Panc1 (cell line): ENCODE measurements at regions not wholly inside any gene's neighbourhood (a gene's known extent, or its start where the extent isn't known, plus 50 kb on each side); places are given as distances from the start of the nearest gene placed in this dataset.

Source experiments
- ATAC-seq: fragments of 200-7000 bp; cut with Tn5 transposase; 2 replicates; pipeline ENCODE4 v1.9.1; 2020; ENCODE audit warnings: mild to moderate bottlenecking, moderate library complexity
- BruUV-seq: library from RNA; stranded (reverse); fragments of 400-500 nt; replicated peaks from 2 replicates; lab custom pipeline; 2021; lab: Mats Ljungman, UMichigan
- CTCF ChIA-PET: fragments of 300-600 bp; sonication (Branson Sonifier 250); formaldehyde crosslinking; loops from one replicate; lab custom pipeline; 2022; ENCODE audit warnings: antibody characterized with exemption; lab: Charles Lee
- POLR2A ChIA-PET: fragments of 300-600 bp; sonication (Branson Sonifier 250); formaldehyde crosslinking; loops from one replicate; lab custom pipeline; 2022; ENCODE audit warnings: antibody characterized with exemption; lab: Charles Lee
- DNase-seq: peaks from one replicate; pipeline ENCODE4 v3.0.0-alpha.2; 2010; ENCODE audit warnings: low read depth, low spot score
- H3K27ac ChIP-seq: 2 replicates; pipeline ENCODE4 v1.5.1; 2011; ENCODE audit warnings: mild to moderate bottlenecking, low read length, inconsistent platforms
- H3K27me3 ChIP-seq: fragments of 200-500 bp; sonication (Bioruptor generic); 2 replicates; pipeline ENCODE4 v1.6.0; 2014; ENCODE audit warnings: low read length, inconsistent platforms; ENCODE audit not compliant: control insufficient read depth, insufficient read depth
- H3K36me3 ChIP-seq: fragments of 200-500 bp; sonication (Bioruptor generic); 2 replicates; pipeline ENCODE4 v1.5.1; 2014; ENCODE audit warnings: inconsistent platforms, mild to moderate bottlenecking, low read length, moderate library complexity; ENCODE audit not compliant: control insufficient read depth, insufficient read depth
- H3K4me1 ChIP-seq: 2 replicates; pipeline ENCODE4 v1.5.1; 2011; ENCODE audit warnings: inconsistent platforms, mild to moderate bottlenecking, low read length, moderate library complexity; ENCODE audit not compliant: control insufficient read depth, insufficient read depth
- H3K4me3 ChIP-seq, 2 experiments: 2 replicates each; pipeline ENCODE4 v1.5.1; 2011 to 2012; ENCODE audit warnings: low read depth in 2 of 2, low read length in 2 of 2, mild to moderate bottlenecking in 2 of 2, inconsistent platforms in 1 of 2, moderate library complexity in 1 of 2
- H3K9me3 ChIP-seq: fragments of 200-500 bp; sonication (Bioruptor generic); 2 replicates; pipeline ENCODE4 v1.5.1; 2014; ENCODE audit warnings: low read depth, mild to moderate bottlenecking, inconsistent platforms, low read length, moderate library complexity; ENCODE audit not compliant: control insufficient read depth, insufficient read depth
- POLR2AphosphoS5 ChIP-seq: IDR thresholded peaks from 2 replicates; pipeline ENCODE4 v1.6.1; 2012; ENCODE audit warnings: mild to moderate bottlenecking, low read depth, low read length, moderate library complexity
- SIN3A ChIP-seq: IDR thresholded peaks from 2 replicates; pipeline ENCODE4 v1.6.1; 2012; ENCODE audit warnings: low read depth, mild to moderate bottlenecking, low read length, moderate library complexity, borderline replicate concordance; ENCODE audit not compliant: insufficient read depth
- TCF7L2 ChIP-seq: IDR thresholded peaks from 2 replicates; pipeline ENCODE4 v1.6.1; 2011; ENCODE audit warnings: mild to moderate bottlenecking, low read depth, low read length, inconsistent platforms
- in situ Hi-C: cut with HindIII; loops from 2 replicates; pipeline ENCODE4 v1.10.0; 2016; ENCODE audit warnings: low sequenced_read_pairs, low pct_unique_long_range_greater_than_20kb
- intact Hi-C: fragments of 100-400 bp; cut with micrococcal nuclease; formaldehyde crosslinking; loops from one replicate; pipeline ENCODE4 v1.10.0; 2022; ENCODE audit not compliant: unreplicated experiment
- TF ChIP-seq, protein P1 (sequence below): fragments of 450-650 bp; IDR thresholded peaks from 2 replicates; pipeline ENCODE4 v1.5.1; 2017; ENCODE audit warnings: mild to moderate bottlenecking
- TF ChIP-seq, protein P2 (sequence below), 2 experiments: IDR thresholded peaks; 2 replicates each; pipeline ENCODE4 v1.6.1; 2011 to 2012; ENCODE audit warnings: low read depth in 2 of 2, control low read depth in 1 of 2, low read length in 1 of 2, mild to moderate bottlenecking in 1 of 2, moderate library complexity in 1 of 2; ENCODE audit not compliant: insufficient read depth in 1 of 2

DNA sequence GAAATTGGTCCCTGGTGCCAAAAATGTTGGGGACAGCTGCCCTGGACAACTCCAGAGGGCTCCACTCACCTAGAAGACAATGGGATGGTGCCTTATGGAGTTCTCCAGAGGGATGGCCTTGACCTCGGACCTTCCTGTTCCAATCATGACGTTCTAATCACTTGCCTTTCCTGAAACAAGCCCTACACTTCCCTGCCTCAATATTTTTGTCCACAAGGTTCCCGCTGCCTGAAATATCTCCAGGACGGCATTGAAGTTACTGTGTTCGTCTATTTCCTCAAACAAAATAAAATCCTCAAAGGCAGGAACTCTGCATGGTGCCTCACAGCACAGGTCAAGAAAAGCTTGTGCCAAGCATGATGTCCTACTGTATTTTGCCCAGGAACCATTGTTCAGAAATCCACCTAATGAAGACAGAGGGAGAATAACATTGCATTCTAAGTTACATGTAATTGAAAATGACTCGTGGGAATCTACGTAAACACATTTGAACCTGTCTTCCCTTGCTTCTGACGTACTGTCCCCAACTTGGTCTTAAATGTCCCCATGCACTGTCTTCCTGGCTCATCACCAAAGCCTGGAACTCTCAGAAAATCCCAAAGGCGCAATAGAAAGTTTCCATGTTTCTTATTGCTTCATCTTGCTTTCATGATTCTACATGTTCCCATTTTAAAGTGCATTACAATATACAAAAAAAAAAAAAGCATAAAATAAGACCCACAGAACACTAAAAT, 342.3 kb upstream of the NRP1 start:
- CTCF ChIA-PET = no interaction called here
- in situ Hi-C loops = no loop called here
- ATAC-seq (no peak), DNase-seq (no peak)
- no peaks in the 10 kb centered on the region for H3K27me3 ChIP-seq
- TF ChIP-seq, protein P1, sequence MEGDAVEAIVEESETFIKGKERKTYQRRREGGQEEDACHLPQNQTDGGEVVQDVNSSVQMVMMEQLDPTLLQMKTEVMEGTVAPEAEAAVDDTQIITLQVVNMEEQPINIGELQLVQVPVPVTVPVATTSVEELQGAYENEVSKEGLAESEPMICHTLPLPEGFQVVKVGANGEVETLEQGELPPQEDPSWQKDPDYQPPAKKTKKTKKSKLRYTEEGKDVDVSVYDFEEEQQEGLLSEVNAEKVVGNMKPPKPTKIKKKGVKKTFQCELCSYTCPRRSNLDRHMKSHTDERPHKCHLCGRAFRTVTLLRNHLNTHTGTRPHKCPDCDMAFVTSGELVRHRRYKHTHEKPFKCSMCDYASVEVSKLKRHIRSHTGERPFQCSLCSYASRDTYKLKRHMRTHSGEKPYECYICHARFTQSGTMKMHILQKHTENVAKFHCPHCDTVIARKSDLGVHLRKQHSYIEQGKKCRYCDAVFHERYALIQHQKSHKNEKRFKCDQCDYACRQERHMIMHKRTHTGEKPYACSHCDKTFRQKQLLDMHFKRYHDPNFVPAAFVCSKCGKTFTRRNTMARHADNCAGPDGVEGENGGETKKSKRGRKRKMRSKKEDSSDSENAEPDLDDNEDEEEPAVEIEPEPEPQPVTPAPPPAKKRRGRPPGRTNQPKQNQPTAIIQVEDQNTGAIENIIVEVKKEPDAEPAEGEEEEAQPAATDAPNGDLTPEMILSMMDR = no peak
- TF ChIP-seq TCF7L2 (no peak), SIN3A (no peak), POLR2AphosphoS5 (no peak)
- TF ChIP-seq, protein P2, sequence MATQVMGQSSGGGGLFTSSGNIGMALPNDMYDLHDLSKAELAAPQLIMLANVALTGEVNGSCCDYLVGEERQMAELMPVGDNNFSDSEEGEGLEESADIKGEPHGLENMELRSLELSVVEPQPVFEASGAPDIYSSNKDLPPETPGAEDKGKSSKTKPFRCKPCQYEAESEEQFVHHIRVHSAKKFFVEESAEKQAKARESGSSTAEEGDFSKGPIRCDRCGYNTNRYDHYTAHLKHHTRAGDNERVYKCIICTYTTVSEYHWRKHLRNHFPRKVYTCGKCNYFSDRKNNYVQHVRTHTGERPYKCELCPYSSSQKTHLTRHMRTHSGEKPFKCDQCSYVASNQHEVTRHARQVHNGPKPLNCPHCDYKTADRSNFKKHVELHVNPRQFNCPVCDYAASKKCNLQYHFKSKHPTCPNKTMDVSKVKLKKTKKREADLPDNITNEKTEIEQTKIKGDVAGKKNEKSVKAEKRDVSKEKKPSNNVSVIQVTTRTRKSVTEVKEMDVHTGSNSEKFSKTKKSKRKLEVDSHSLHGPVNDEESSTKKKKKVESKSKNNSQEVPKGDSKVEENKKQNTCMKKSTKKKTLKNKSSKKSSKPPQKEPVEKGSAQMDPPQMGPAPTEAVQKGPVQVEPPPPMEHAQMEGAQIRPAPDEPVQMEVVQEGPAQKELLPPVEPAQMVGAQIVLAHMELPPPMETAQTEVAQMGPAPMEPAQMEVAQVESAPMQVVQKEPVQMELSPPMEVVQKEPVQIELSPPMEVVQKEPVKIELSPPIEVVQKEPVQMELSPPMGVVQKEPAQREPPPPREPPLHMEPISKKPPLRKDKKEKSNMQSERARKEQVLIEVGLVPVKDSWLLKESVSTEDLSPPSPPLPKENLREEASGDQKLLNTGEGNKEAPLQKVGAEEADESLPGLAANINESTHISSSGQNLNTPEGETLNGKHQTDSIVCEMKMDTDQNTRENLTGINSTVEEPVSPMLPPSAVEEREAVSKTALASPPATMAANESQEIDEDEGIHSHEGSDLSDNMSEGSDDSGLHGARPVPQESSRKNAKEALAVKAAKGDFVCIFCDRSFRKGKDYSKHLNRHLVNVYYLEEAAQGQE (IDR thresholded peaks at IDR 0.05; ENCODE audit: insufficient read depth in 1 of 2, low read depth in 2 of 2, low read length in 1 of 2) = no peak
- POLR2A ChIA-PET = no interaction called here
- BruUV-seq = no TSS peak
- H3K9me3 ChIP-seq = no peaks in the 10 kb centered on the region
- no peaks in the 10 kb centered on the region for H3K36me3 ChIP-seq
- no peak overlapping the region for H3K27ac ChIP-seq
- intact Hi-C loops = no loop called here
- no peaks in the 10 kb centered on the region for H3K4me1 ChIP-seq
- H3K4me3 ChIP-seq = no peak overlapping the region

DNA sequence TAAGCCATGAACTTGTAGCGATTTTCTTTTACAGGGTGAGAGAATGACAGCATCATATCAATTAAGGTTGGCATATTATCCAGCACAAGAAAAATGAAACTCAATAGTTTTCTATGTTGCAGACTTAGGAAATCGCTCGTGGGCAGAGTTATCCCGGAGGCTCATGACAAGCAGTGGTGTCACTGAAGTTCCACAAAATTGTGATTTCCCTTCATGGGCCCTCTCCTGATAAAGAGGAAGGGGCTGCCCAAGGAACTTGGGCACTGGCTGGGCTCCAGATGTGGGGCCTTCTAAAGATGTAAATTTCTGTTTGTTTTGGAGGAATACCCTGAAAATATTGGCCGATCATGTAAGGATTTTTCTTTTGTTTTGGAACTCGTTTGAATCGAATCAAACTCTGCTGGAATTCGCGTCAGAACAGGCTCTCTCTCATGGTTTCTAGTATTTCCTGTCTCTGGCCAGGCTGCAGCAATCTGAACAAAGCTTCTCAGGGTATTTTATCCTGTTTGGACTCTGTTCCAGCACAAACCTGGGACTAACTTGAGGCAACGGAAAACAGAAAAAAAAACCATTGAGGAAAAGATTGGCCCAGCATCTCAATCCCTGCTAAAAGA, 340.6 kb upstream of the NRP1 start:
- in situ Hi-C loops (no loop called here), intact Hi-C loops (no loop called here)
- no peaks in the 10 kb centered on the region for H3K4me1 ChIP-seq
- H3K36me3 ChIP-seq = no peaks in the 10 kb centered on the region
- ATAC-seq = no peak
- ChIA-PET CTCF (no interaction called here), POLR2A (no interaction called here)
- no peaks in the 10 kb centered on the region for H3K27me3 ChIP-seq
- no peak overlapping the region for H3K4me3 ChIP-seq
- TF ChIP-seq, protein P2 (IDR thresholded peaks at IDR 0.05; ENCODE audit: insufficient read depth in 1 of 2, low read depth in 2 of 2, low read length in 1 of 2) = no peak
- TF ChIP-seq, protein P1 = no peak
- no peak for TF ChIP-seq POLR2AphosphoS5
- no peak overlapping the region for H3K27ac ChIP-seq
- H3K9me3 ChIP-seq = no peaks in the 10 kb centered on the region
- no peak for DNase-seq
- no TSS peak for BruUV-seq
